ENCODE measurements at regions not wholly inside any gene's neighbourhood (a gene's known extent, or its start where the extent isn't known, plus 50 kb on each side); places are given as distances from the start of the nearest gene placed in this dataset.

- TF ChIP-seq CTCF (IDR thresholded peaks at IDR 0.05) (no peak), POLR2A (IDR thresholded peaks at IDR 0.05) (no peak), EP300 (IDR thresholded peaks at IDR 0.05) (no peak), POLR2AphosphoS5 (IDR thresholded peaks at IDR 0.05) (no peak)
These were observed 57.8 kb upstream of the ITM2B start for GRCh38 chr13:48175185-48175584.

Data from upper lobe of left lung (tissue), 4 donors.